ENCODE measurements at regions not wholly inside any gene's neighbourhood (a gene's known extent, or its start where the extent isn't known, plus 50 kb on each side); places are given as distances from the start of the nearest gene placed in this dataset.

GRCh38 chr2:80856227-80856626 lies 551.7 kb upstream of the LRRTM1 start:
- H3K9me3 ChIP-seq (ENCODE audit: control insufficient read depth, insufficient read depth, low read depth, low read length) = no peaks in the 10 kb centered on the region
- no peaks in the 10 kb centered on the region for H3K36me3 ChIP-seq (ENCODE audit: control insufficient read depth in 2 of 2, insufficient read depth in 1 of 2, low read length in 2 of 2)
- no peak for TF ChIP-seq KLF9 (tag by site-specific recombination; IDR thresholded peaks at IDR 0.05; ENCODE audit: low read depth)
- TF ChIP-seq SP7 (tag by site-specific recombination; IDR thresholded peaks at IDR 0.05) = no peak
- TF ChIP-seq CTCF (tag by site-specific recombination; IDR thresholded peaks at IDR 0.05) = no peak
- no peak for TF ChIP-seq ZNF354C (tag by site-specific recombination; IDR thresholded peaks at IDR 0.05; ENCODE audit: borderline replicate concordance, low read depth)
- no peak for TF ChIP-seq KLF8 (tag by site-specific recombination; IDR thresholded peaks at IDR 0.05)
- TF ChIP-seq ZNF510 (tag by site-specific recombination; IDR thresholded peaks at IDR 0.05; ENCODE audit: insufficient replicate concordance) = no peak
- ChIA-PET POLR2A (no interaction called here), CTCF (no interaction called here)
- no peaks in the 10 kb centered on the region for H3K4me1 ChIP-seq (ENCODE audit: control insufficient read depth, insufficient read depth, low read length)
- no peak overlapping the region for H3K27ac ChIP-seq (ENCODE audit: extremely low read depth, low read depth, low read length)
- no peak overlapping the region for H3K4me3 ChIP-seq (ENCODE audit: low read depth, low read length)

- H3K4me3 ChIP-seq (ENCODE audit: low read depth, low read length) = no peak overlapping the region
- H3K27ac ChIP-seq (ENCODE audit: extremely low read depth, low read depth, low read length) = no peak overlapping the region
- no peaks in the 10 kb centered on the region for H3K4me1 ChIP-seq (ENCODE audit: control insufficient read depth, insufficient read depth, low read length)
- no peaks in the 10 kb centered on the region for H3K36me3 ChIP-seq (ENCODE audit: control insufficient read depth in 2 of 2, insufficient read depth in 1 of 2, low read length in 2 of 2)
- POLR2A ChIA-PET = no interaction called here
- no peaks in the 10 kb centered on the region for H3K9me3 ChIP-seq (ENCODE audit: control insufficient read depth, insufficient read depth, low read depth, low read length)
- CTCF ChIA-PET = no interaction called here
- TF ChIP-seq ZNF645 (tag by site-specific recombination; IDR thresholded peaks at IDR 0.05) (no peak), ZBTB20 (tag by site-specific recombination; IDR thresholded peaks at IDR 0.05) (no peak), ZNF777 (tag by site-specific recombination; IDR thresholded peaks at IDR 0.05; ENCODE audit: borderline replicate concordance) (no peak), PRDM10 (tag by site-specific recombination; IDR thresholded peaks at IDR 0.05) (no peak), ZNF768 (tag by site-specific recombination; IDR thresholded peaks at IDR 0.05) (no peak), ZNF202 (tag by site-specific recombination; IDR thresholded peaks at IDR 0.05; ENCODE audit: borderline replicate concordance) (no peak), HOXC10 (CRISPR knock-in tag; IDR thresholded peaks at IDR 0.05) (no peak), SCRT2 (tag by site-specific recombination; IDR thresholded peaks at IDR 0.05) (no peak), ZNF423 (tag by site-specific recombination; IDR thresholded peaks at IDR 0.05) (no peak), ZNF23 (tag by site-specific recombination; IDR thresholded peaks at IDR 0.05; ENCODE audit: borderline replicate concordance) (no peak), ZNF292 (tag by site-specific recombination; IDR thresholded peaks at IDR 0.05; ENCODE audit: borderline replicate concordance, low read depth) (no peak), ZNF350 (tag by site-specific recombination; IDR thresholded peaks at IDR 0.05) (no peak)
Measured at GRCh38 chr2:80854831-80855230, 550.3 kb upstream of the LRRTM1 start.

All from HEK293 (cell line).